Right cardiac atrium (tissue), 5 donors: ENCODE measurements at regions not wholly inside any gene's neighbourhood (a gene's known extent, or its start where the extent isn't known, plus 50 kb on each side); places are given as distances from the start of the nearest gene placed in this dataset.
"Not testable (repeated sequence)": the region's sequence is repeated elsewhere in the genome, so short reads cannot be mapped to it uniquely, and the experiment has no call there.

ENCODE experiments used
- ATAC-seq, 2 donors: fragments of 200-7000 bp; cut with Tn5 transposase; one replicate each; pipeline versions ENCODE4 v1.8.0 to v1.9.1; 2020; ENCODE audit warnings: moderate library complexity in 2 of 2, mild to moderate bottlenecking in 1 of 2
- DNase-seq, 3 donors: peaks; one replicate each; pipeline ENCODE4 v3.0.0-alpha.2; 2020
- H3K27ac ChIP-seq: one replicate; pipeline ENCODE4 v1.5.1; 2013; ENCODE audit warnings: mild to moderate bottlenecking, low read length, control low read depth, moderate library complexity
- H3K27me3 ChIP-seq: one replicate; pipeline ENCODE4 v1.6.1; 2013; ENCODE audit not compliant: control insufficient read depth, insufficient read depth
- H3K4me1 ChIP-seq: one replicate; pipeline ENCODE4 v1.6.1; 2013; ENCODE audit warnings: low read length; ENCODE audit not compliant: control insufficient read depth, insufficient read depth
- H3K4me3 ChIP-seq: one replicate; pipeline ENCODE4 v1.5.1; 2013; ENCODE audit warnings: low read length, control low read depth
- H3K9me3 ChIP-seq: one replicate; pipeline ENCODE4 v1.6.1; 2013; ENCODE audit warnings: low read length; ENCODE audit not compliant: control insufficient read depth
- WGBS: extraction: QIAGEN DNeasy Blood & Tissue Kit; methylation state at CpG from one replicate; pipeline ENCODE4 v1.1.7; 2013; 5-methylcytosine and 5-hydroxymethylcytosine counted together
- intact Hi-C, 4 donors: fragments of 100-400 bp; cut with DNase I; formaldehyde crosslinking; loops; one replicate each; pipeline versions ENCODE4 v1.11.0 to v1.14.0; 2022 to 2023
- donor health status: healthy with polysubstance abuse.
- donor health status: DM: no; HTN: yes; CAD: no.
- donor health status: DM: no; HTN: no; CAD: no.
- donor health status: DM: no; HTN: yes; CAD: no; lungs with severe emphysema.
- donor health status: DM: yes; HTN: yes; CAD: no.

GRCh38 chr3:10646531-10647335, 141.3 kb upstream of the ATP2B2 start:
- H3K27me3 ChIP-seq = no peaks in the 10 kb centered on the region
- no peak overlapping the region for H3K27ac ChIP-seq
- H3K4me3 ChIP-seq = no peak overlapping the region
- intact Hi-C loops = no loop called here
- DNase-seq (no peak), ATAC-seq (no peak)
- 45% methylated on average over 9 of the region's 9 CpGs for WGBS
- no peaks in the 10 kb centered on the region for H3K9me3 ChIP-seq
- no peaks in the 10 kb centered on the region for H3K4me1 ChIP-seq

GRCh38 chr3:10647376-10647775, 142.0 kb upstream of the ATP2B2 start:
- Histone ChIP-seq H3K27ac (no peak overlapping the region), H3K9me3 (no peaks in the 10 kb centered on the region), H3K27me3 (no peaks in the 10 kb centered on the region), H3K4me1 (no peaks in the 10 kb centered on the region), H3K4me3 (no peak overlapping the region)
- 82% methylated on average over 5 of the region's 5 CpGs for WGBS
- ATAC-seq (no peak), DNase-seq (no peak)
- intact Hi-C loops = no loop called here

GRCh38 chr3:10648181-10648580, 142.8 kb upstream of the ATP2B2 start:
- Histone ChIP-seq H3K27me3 (no peaks in the 10 kb centered on the region), H3K27ac (no peak overlapping the region), H3K4me1 (no peaks in the 10 kb centered on the region), H3K9me3 (no peaks in the 10 kb centered on the region), H3K4me3 (no peak overlapping the region)
- DNase-seq (no peak), ATAC-seq (no peak)
- WGBS = 78% methylated on average over 4 of the region's 4 CpGs
- intact Hi-C loops = no loop called here

- H3K27me3 ChIP-seq, H3K27ac ChIP-seq, H3K4me3 ChIP-seq, ATAC-seq, H3K9me3 ChIP-seq, DNase-seq, H3K4me1 ChIP-seq, intact Hi-C loops: not testable (repeated sequence)
- WGBS = 68% methylated on average over 1 of the region's 1 CpG
Measured at GRCh38 chr3:10649463-10649862, 144.1 kb upstream of the ATP2B2 start.

GRCh38 chr3:10651506-10651905, 146.1 kb upstream of the ATP2B2 start:
- no peak overlapping the region for H3K27ac ChIP-seq
- intact Hi-C loops = no loop called here
- ATAC-seq (no peak), DNase-seq (no peak)
- H3K4me1 ChIP-seq = no peaks in the 10 kb centered on the region
- no peaks in the 10 kb centered on the region for H3K27me3 ChIP-seq
- H3K4me3 ChIP-seq = no peak overlapping the region
- H3K9me3 ChIP-seq = no peaks in the 10 kb centered on the region

- H3K27ac ChIP-seq = no peak overlapping the region
- WGBS = 56% methylated on average over 4 of the region's 4 CpGs
Measured at GRCh38 chr3:10653241-10653640, 147.9 kb upstream of the ATP2B2 start.

GRCh38 chr3:10653866-10654611, 148.7 kb upstream of the ATP2B2 start:
- no peak for ATAC-seq
- Histone ChIP-seq H3K4me3 (no peak overlapping the region), H3K9me3 (no peaks in the 10 kb centered on the region), H3K27me3 (no peaks in the 10 kb centered on the region), H3K4me1 (no peaks in the 10 kb centered on the region), H3K27ac (no peak overlapping the region)
- intact Hi-C loops = no loop called here
- DNase-seq = no peak
- WGBS = 75% methylated on average over 8 of the region's 8 CpGs

More at GRCh38 chr3:10653241-10653640, 147.9 kb upstream of the ATP2B2 start:
- DNase-seq (no peak), ATAC-seq (no peak)
- H3K4me3 ChIP-seq = no peak overlapping the region
- intact Hi-C loops = no loop called here
- H3K4me1 ChIP-seq = no peaks in the 10 kb centered on the region
- H3K9me3 ChIP-seq = no peaks in the 10 kb centered on the region
- no peaks in the 10 kb centered on the region for H3K27me3 ChIP-seq

GRCh38 chr3:10655105-10655504, 149.7 kb upstream of the ATP2B2 start:
- no peak overlapping the region for H3K4me3 ChIP-seq
- no peak for DNase-seq
- H3K9me3 ChIP-seq = no peaks in the 10 kb centered on the region
- H3K27me3 ChIP-seq = no peaks in the 10 kb centered on the region
- 61% methylated on average over 3 of the region's 3 CpGs for WGBS
- no peak for ATAC-seq
- H3K27ac ChIP-seq = no peak overlapping the region
- no peaks in the 10 kb centered on the region for H3K4me1 ChIP-seq
- intact Hi-C loops = no loop called here

- H3K27ac ChIP-seq, H3K9me3 ChIP-seq, intact Hi-C loops, DNase-seq, H3K27me3 ChIP-seq, ATAC-seq, H3K4me1 ChIP-seq, H3K4me3 ChIP-seq: not testable (repeated sequence)
- 59% methylated on average over 4 of the region's 5 CpGs for WGBS
Measured at GRCh38 chr3:10657339-10657738, 152.0 kb upstream of the ATP2B2 start.

GRCh38 chr3:10665592-10665991, 150.4 kb upstream of the SLC6A11 start:
- ATAC-seq (no peak), DNase-seq (no peak)
- 55% methylated on average over 1 of the region's 1 CpG for WGBS
- Histone ChIP-seq H3K9me3 (no peaks in the 10 kb centered on the region), H3K27ac (no peak overlapping the region), H3K27me3 (peaks cover 3% of the 10 kb centered on the region), H3K4me1 (no peaks in the 10 kb centered on the region), H3K4me3 (no peak overlapping the region)
- intact Hi-C loops = no loop called here

- no peaks in the 10 kb centered on the region for H3K4me1 ChIP-seq
- intact Hi-C loops = no loop called here
- peaks cover 3% of the 10 kb centered on the region for H3K27me3 ChIP-seq
- DNase-seq = peak in 1 of 3 donors; percentile 61
- 26% methylated on average over 6 of the region's 6 CpGs for WGBS
- ATAC-seq = peak in 1 of 2 donors; percentile 65
- no peak overlapping the region for H3K4me3 ChIP-seq
- no peaks in the 10 kb centered on the region for H3K9me3 ChIP-seq
- no peak overlapping the region for H3K27ac ChIP-seq
Measured at GRCh38 chr3:10666621-10667020, 149.4 kb upstream of the SLC6A11 start.
